A673 (cell line): ENCODE measurements at regions not wholly inside any gene's neighbourhood (a gene's known extent, or its start where the extent isn't known, plus 50 kb on each side); places are given as distances from the start of the nearest gene placed in this dataset.
A peak's percentile ranks its signal among the peaks of the same experiment; 100 is the strongest.

Experiments
- BruUV-seq: library from RNA; stranded (reverse); fragments of 400-500 nt; replicated peaks from 2 replicates; lab custom pipeline; 2021; lab: Mats Ljungman, UMichigan
- CTCF ChIA-PET: fragments of 300-600 bp; sonication (Branson Sonifier 250); formaldehyde crosslinking; loops from one replicate; lab custom pipeline; 2022; ENCODE audit warnings: antibody characterized with exemption; lab: Charles Lee
- POLR2A ChIA-PET: fragments of 300-600 bp; sonication (Branson Sonifier 250); formaldehyde crosslinking; loops from one replicate; lab custom pipeline; 2022; ENCODE audit warnings: antibody characterized with exemption; ENCODE audit not compliant: low non-redundant PET; lab: Charles Lee
- DNase-seq: peaks from one replicate; pipeline ENCODE4 v3.0.0-alpha.2; 2015; ENCODE audit warnings: low spot score
- H3K27ac ChIP-seq: fragments of 200-600 bp; sonication (generic); 2 replicates; pipeline ENCODE4 v1.5.1; 2016; ENCODE audit warnings: mixed run types, low read depth, mild to moderate bottlenecking, mixed read lengths, antibody characterized with exemption, low read length; ENCODE audit not compliant: poor library complexity, severe bottlenecking
- H3K27me3 ChIP-seq: fragments of 200-600 bp; sonication (generic); replicated peaks from 2 replicates; pipeline ENCODE4 v1.6.1; 2017; ENCODE audit warnings: mixed run types, low read depth, mild to moderate bottlenecking, mixed read lengths, antibody characterized with exemption, low read length; ENCODE audit not compliant: insufficient read depth, poor library complexity
- H3K36me3 ChIP-seq: fragments of 200-600 bp; sonication (generic); 2 replicates; pipeline ENCODE4 v1.6.1; 2016; ENCODE audit warnings: mixed run types, mild to moderate bottlenecking, mixed read lengths, antibody characterized with exemption, low read length; ENCODE audit not compliant: insufficient read depth, poor library complexity, severe bottlenecking
- H3K4me1 ChIP-seq: fragments of 200-600 bp; sonication (generic); 2 replicates; pipeline ENCODE4 v1.6.1; 2017; ENCODE audit warnings: mixed run types, mild to moderate bottlenecking, mixed read lengths, antibody characterized with exemption, low read length; ENCODE audit not compliant: insufficient read depth, poor library complexity, severe bottlenecking
- H3K4me3 ChIP-seq: fragments of 200-600 bp; sonication (generic); 2 replicates; pipeline ENCODE4 v1.5.1; 2016; ENCODE audit warnings: low read depth, mixed run types, mild to moderate bottlenecking, mixed read lengths, low read length; ENCODE audit not compliant: poor library complexity, severe bottlenecking
- H3K9me3 ChIP-seq: fragments of 200-600 bp; sonication (generic); 2 replicates; pipeline ENCODE4 v1.6.1; 2016; ENCODE audit warnings: mixed run types, low read depth, mild to moderate bottlenecking, mixed read lengths, antibody characterized with exemption, low read length; ENCODE audit not compliant: poor library complexity, severe bottlenecking
- CTCF ChIP-seq: fragments of 300-800, 200-600 bp; sonication (generic); conservative IDR thresholded peaks from 2 replicates; pipeline ENCODE4 v1.5.1; 2017; ENCODE audit warnings: low read depth, mild to moderate bottlenecking, antibody characterized with exemption, low read length, moderate library complexity, mixed read lengths
- EZH2 ChIP-seq: fragments of 200-600 bp; sonication (generic); IDR thresholded peaks from 2 replicates; pipeline ENCODE4 v1.6.1; 2017; ENCODE audit warnings: borderline replicate concordance, low read depth, mild to moderate bottlenecking, mixed read lengths, antibody characterized with exemption, low read length; ENCODE audit not compliant: poor library complexity, severe bottlenecking
- intact Hi-C: fragments of 100-400 bp; cut with micrococcal nuclease; formaldehyde crosslinking; loops from one replicate; pipeline ENCODE4 v1.10.0; 2022; ENCODE audit not compliant: unreplicated experiment

DNA sequence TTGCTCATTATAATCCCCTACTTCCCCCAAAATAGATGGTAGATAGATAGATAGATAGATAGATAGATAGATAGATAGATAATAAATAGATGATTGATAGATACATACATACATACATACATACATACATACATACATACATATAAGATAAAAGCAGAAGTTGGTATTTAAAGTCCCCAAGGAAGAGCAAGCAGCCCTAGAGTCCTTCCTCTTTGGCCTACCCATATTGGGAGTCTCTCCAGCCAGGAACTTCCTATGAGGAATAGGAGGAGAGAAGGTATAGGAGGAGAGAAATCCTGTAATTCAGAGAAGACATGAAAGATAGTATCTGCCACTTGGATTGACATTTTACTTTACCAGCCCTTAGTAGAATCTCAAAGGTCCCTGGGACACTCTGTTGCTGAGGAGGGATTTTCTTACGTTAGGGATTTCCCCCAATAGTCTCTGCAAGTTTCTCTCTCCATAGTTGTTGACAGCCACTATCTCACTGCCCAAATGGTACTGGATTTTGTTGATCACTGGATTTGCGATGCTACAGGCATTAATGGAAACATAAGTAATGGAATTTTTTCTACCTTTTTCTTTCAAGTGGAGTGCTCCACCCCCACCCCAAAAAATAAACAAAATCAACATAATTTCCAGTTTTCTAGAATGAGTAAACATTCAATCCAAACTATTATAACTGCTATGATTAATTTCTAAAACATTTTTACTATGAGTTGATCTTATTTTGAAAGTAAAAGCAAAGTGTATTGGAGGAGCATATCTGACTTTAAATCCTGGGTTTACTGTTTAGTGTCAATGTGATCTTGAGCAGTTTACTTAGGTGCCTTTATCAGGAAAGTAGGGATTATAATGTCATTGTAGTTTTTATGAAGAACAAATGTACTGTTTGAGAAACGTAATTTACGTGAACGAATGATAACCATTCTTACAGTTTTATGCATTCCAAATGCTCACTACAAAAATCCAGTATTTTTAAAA lies 93.2 kb upstream of the TNFSF4 start:
- POLR2A ChIA-PET = no interaction called here
- Histone ChIP-seq H3K4me1 (no peaks in the 10 kb centered on the region), H3K36me3 (no peaks in the 10 kb centered on the region), H3K27me3 (no peaks in the 10 kb centered on the region), H3K27ac (no peak overlapping the region), H3K9me3 (no peaks in the 10 kb centered on the region), H3K4me3 (no peak overlapping the region)
- intact Hi-C loops = no loop called here
- BruUV-seq = no TSS peak
- CTCF ChIA-PET = no interaction called here
- TF ChIP-seq CTCF = no peak
- TF ChIP-seq EZH2 = no peak
- DNase-seq = no peak

DNA sequence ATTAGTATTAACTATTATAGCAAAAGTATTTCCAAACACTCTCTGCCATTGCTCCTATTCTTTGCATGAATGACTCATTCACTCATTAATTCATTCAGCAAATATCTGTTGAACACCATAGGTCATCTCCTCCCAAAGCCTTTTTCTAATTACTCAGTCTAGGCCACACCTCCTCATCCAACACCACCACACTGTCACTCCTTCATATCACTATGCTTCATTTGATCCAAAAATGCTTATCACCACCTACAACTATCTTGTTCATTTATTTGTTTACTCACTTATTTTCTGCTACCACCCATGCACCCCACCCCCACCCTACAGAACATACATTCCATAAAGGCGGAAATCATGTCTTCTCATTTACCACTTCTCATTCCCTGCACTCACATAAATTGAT lies 94.4 kb upstream of the TNFSF4 start:
- ChIA-PET POLR2A (no interaction called here), CTCF (no interaction called here)
- H3K36me3 ChIP-seq = no peaks in the 10 kb centered on the region
- intact Hi-C loops = no loop called here
- H3K27me3 ChIP-seq = no peaks in the 10 kb centered on the region
- no peaks in the 10 kb centered on the region for H3K9me3 ChIP-seq
- no peak overlapping the region for H3K4me3 ChIP-seq
- no TSS peak for BruUV-seq
- DNase-seq = peak; percentile 12
- no peak overlapping the region for H3K27ac ChIP-seq
- no peak for TF ChIP-seq CTCF
- no peak for TF ChIP-seq EZH2
- no peaks in the 10 kb centered on the region for H3K4me1 ChIP-seq

DNA sequence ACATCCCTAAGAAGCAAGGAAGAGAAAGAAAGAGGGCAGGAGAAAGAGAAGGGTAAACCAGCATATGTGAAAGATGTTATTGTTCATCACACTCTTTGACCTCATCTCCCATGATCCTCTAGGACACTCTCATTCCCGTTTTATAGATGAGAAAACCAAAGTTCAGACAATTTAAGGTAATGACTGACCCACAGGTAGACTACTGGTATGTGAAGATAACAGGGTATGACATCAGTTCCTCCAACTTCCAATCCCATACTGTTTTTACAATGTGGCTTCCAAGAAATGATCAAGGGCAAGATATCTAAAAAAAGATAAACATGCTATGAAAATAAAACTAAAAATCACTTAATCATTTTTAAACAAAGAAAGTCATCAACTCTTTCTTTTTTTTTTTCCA lies 95.2 kb upstream of the TNFSF4 start:
- no peak overlapping the region for H3K27ac ChIP-seq

More for the DNA sequence above, 95.2 kb upstream of the TNFSF4 start:
- CTCF ChIA-PET = no interaction called here
- Histone ChIP-seq H3K9me3 (no peaks in the 10 kb centered on the region), H3K36me3 (no peaks in the 10 kb centered on the region), H3K4me3 (no peak overlapping the region), H3K4me1 (no peaks in the 10 kb centered on the region), H3K27me3 (no peaks in the 10 kb centered on the region)
- BruUV-seq = no TSS peak
- POLR2A ChIA-PET = no interaction called here
- no peak for DNase-seq
- TF ChIP-seq EZH2 (no peak), CTCF (no peak)
- intact Hi-C loops = no loop called here
